T-cell (primary cell): ENCODE measurements at regions not wholly inside any gene's neighbourhood (a gene's known extent, or its start where the extent isn't known, plus 50 kb on each side); places are given as distances from the start of the nearest gene placed in this dataset.

Experiments used
- ATAC-seq, 4 experiments: fragments of 200-7000 bp in 3 of 4; fragments of 150-1000 bp in 1 of 4; cut with Tn5 transposase; replicated peaks in 1 of 4; 1 replicate in 3 of 4; 2 replicates in 1 of 4; pipeline ENCODE4 v1.10.0; 2021; ENCODE audit warnings: moderate library complexity in 3 of 4, mild to moderate bottlenecking in 2 of 4, moderate number of reproducible peaks in 1 of 4
- CTCF ChIA-PET, 2 donors: fragments of 300-600 bp; sonication (Branson Sonifier 250); formaldehyde crosslinking; loops; one replicate each; lab custom pipeline; 2022; ENCODE audit warnings: antibody characterized with exemption in 2 of 2; lab: Charles Lee
- POLR2A ChIA-PET, 2 donors: fragments of 300-600 bp; sonication (Branson Sonifier 250); formaldehyde crosslinking; loops; one replicate each; lab custom pipeline; 2022; ENCODE audit warnings: antibody characterized with exemption in 2 of 2; lab: Charles Lee
- DNase-seq, 35 experiments: peaks; one replicate each; pipeline versions ENCODE4 v3.0.0 to v3.0.0-alpha.2; 2013 to 2023
- H3K27ac ChIP-seq: one replicate; pipeline ENCODE4 v1.5.1; 2013; ENCODE audit warnings: low read length
- H3K27me3 ChIP-seq, 2 experiments: replicated peaks in 1 of 2; 1 replicate in 1 of 2; 2 replicates in 1 of 2; pipeline versions ENCODE4 v1.6.1 to v1.7.0; 2013; ENCODE audit warnings: low read length in 1 of 2, mixed read lengths in 1 of 2; ENCODE audit not compliant: control insufficient read depth in 2 of 2, insufficient read depth in 2 of 2; ENCODE audit errors: extremely low read depth in 1 of 2
- H3K36me3 ChIP-seq, 2 donors: 1 replicate in 1 of 2; 2 replicates in 1 of 2; pipeline versions ENCODE4 v1.6.1 to v1.7.0; 2013; ENCODE audit warnings: low read length in 1 of 2; ENCODE audit not compliant: control insufficient read depth in 2 of 2, insufficient read depth in 1 of 2; ENCODE audit errors: extremely low read depth in 1 of 2
- H3K4me1 ChIP-seq, 2 experiments: 1 replicate in 1 of 2; 2 replicates in 1 of 2; pipeline versions ENCODE4 v1.6.1 to v1.7.0; 2013; ENCODE audit warnings: low read length in 2 of 2, mixed read lengths in 1 of 2; ENCODE audit not compliant: insufficient read depth in 2 of 2, control insufficient read depth in 1 of 2; ENCODE audit errors: extremely low read depth in 1 of 2
- H3K4me3 ChIP-seq, 2 donors: 1 replicate in 1 of 2; 2 replicates in 1 of 2; pipeline versions ENCODE4 v1.5.1 to v1.7.0; 2013; ENCODE audit warnings: mild to moderate bottlenecking in 2 of 2, low read length in 1 of 2, moderate library complexity in 1 of 2; ENCODE audit not compliant: control insufficient read depth in 1 of 2; ENCODE audit errors: extremely low read depth in 1 of 2
- H3K9me3 ChIP-seq: 2 replicates; pipeline ENCODE4 v1.7.0; 2013
- H3K27ac Mint-ChIP-seq, 2 donors: one replicate each; pipeline ENCODE4 v1.8.0; 2020 to 2021; ENCODE audit warnings: mild to moderate bottlenecking in 2 of 2, mixed read lengths in 2 of 2
- H3K27me3 Mint-ChIP-seq, 2 donors: one replicate each; pipeline ENCODE4 v1.8.0; 2021 to 2022; ENCODE audit warnings: mixed read lengths in 2 of 2
- H3K36me3 Mint-ChIP-seq: one replicate; pipeline ENCODE4 v1.8.0; 2021; ENCODE audit warnings: mixed read lengths
- H3K4me1 Mint-ChIP-seq, 3 donors: one replicate each; pipeline ENCODE4 v1.8.0; 2020 to 2022; ENCODE audit warnings: mixed read lengths in 3 of 3, mild to moderate bottlenecking in 1 of 3
- H3K4me3 Mint-ChIP-seq, 3 donors: one replicate each; pipeline ENCODE4 v1.8.0; 2020 to 2022; ENCODE audit warnings: mild to moderate bottlenecking in 3 of 3, mixed read lengths in 3 of 3, moderate library complexity in 3 of 3
- H3K9me3 Mint-ChIP-seq, 3 donors: one replicate each; pipeline ENCODE4 v1.8.0; 2020 to 2022; ENCODE audit warnings: mixed read lengths in 3 of 3
- WGBS: methylation state at CpG from one replicate; pipeline ENCODE4 v1.1.5; 2013; ENCODE audit warnings: missing lambda C conversion rate; ENCODE audit not compliant: insufficient coverage; 5-methylcytosine and 5-hydroxymethylcytosine counted together

DNA sequence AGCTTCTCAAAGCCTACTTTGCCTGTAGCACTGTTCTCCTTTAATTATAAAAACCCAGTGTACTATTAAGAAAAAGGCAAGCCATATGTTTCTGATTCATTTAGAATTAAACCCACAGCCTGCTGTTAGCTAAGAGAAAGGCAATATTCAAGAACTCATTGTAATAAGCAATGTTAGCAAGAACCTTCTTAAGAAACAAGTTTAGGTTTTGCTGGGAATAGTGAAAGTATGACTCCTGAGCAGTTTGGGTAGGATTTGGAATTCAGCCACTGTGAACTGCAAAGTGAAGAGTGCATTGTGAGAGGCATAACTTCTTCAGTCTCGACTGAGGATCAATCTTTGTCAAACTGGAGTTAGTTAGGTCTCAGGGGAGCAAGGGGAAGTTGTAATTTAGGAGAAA lies 206.5 kb upstream of the NT5C1B start:
- POLR2A ChIA-PET = no interaction called here

DNA sequence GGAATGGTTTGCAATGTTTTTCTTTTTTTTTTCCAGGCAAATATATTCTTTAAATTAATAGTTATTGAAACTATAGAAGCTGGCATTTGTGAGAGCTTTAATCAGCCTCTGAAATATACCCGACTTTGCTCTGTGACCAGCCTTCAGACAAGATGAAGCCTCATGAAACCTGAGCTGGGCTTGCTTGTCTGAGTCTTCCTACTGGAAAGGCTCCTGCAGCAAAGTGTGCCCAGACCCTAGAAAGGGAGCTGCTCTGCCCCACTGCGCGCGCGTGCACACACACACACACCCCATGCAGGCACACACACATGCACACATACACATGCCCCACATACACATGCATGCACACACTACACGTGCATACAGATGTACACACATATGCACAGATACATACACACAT lies 203.3 kb upstream of the NT5C1B start:
- Mint-ChIP-seq H3K27ac (no peak overlapping the region), H3K36me3 (peaks cover 22% of the 10 kb centered on the region), H3K9me3 (peaks cover 0 to 3% (median 0%) of the 10 kb centered on the region in 3 donors), H3K4me1 (no peaks in the 10 kb centered on the region), H3K27me3 (no peaks in the 10 kb centered on the region), H3K4me3 (no peak overlapping the region)
- no peak for ATAC-seq
- Histone ChIP-seq H3K36me3 (no peaks in the 10 kb centered on the region), H3K9me3 (no peaks in the 10 kb centered on the region), H3K4me1 (no peaks in the 10 kb centered on the region), H3K27ac (no peak overlapping the region), H3K4me3 (no peak overlapping the region), H3K27me3 (no peaks in the 10 kb centered on the region)
- POLR2A ChIA-PET = no interaction called here
- WGBS = 95% methylated on average over 5 of the region's 6 CpGs
- CTCF ChIA-PET = no interaction called here
- no peak for DNase-seq

More for the DNA sequence above, 206.5 kb upstream of the NT5C1B start:
- Histone ChIP-seq H3K4me1 (no peaks in the 10 kb centered on the region), H3K27ac (no peak overlapping the region), H3K27me3 (no peaks in the 10 kb centered on the region), H3K4me3 (no peak overlapping the region), H3K36me3 (no peaks in the 10 kb centered on the region), H3K9me3 (no peaks in the 10 kb centered on the region)
- 14% methylated on average over 1 of the region's 1 CpG for WGBS
- no peak for ATAC-seq
- peaks cover 24% of the 10 kb centered on the region for H3K36me3 Mint-ChIP-seq
- H3K27ac Mint-ChIP-seq = no peak overlapping the region
- no peak for DNase-seq
- H3K27me3 Mint-ChIP-seq = no peaks in the 10 kb centered on the region
- H3K4me3 Mint-ChIP-seq = no peak overlapping the region
- H3K4me1 Mint-ChIP-seq = no peaks in the 10 kb centered on the region
- CTCF ChIA-PET = no interaction called here
- peaks cover 0 to 3% (median 0%) of the 10 kb centered on the region in 3 donors for H3K9me3 Mint-ChIP-seq

- Mint-ChIP-seq H3K27ac (no peak overlapping the region), H3K4me1 (no peaks in the 10 kb centered on the region), H3K27me3 (no peaks in the 10 kb centered on the region), H3K9me3 (peaks cover 0 to 3% (median 0%) of the 10 kb centered on the region in 3 donors), H3K36me3 (peaks cover 26% of the 10 kb centered on the region), H3K4me3 (no peak overlapping the region)
- POLR2A ChIA-PET = no interaction called here
- CTCF ChIA-PET = no interaction called here
- no peaks in the 10 kb centered on the region for H3K27me3 ChIP-seq
- H3K27ac ChIP-seq = no peak overlapping the region
- H3K4me1 ChIP-seq = no peaks in the 10 kb centered on the region
- WGBS = 71% methylated on average over 2 of the region's 3 CpGs
- DNase-seq = no peak
- H3K9me3 ChIP-seq = no peaks in the 10 kb centered on the region
- ATAC-seq = no peak
- no peak overlapping the region for H3K4me3 ChIP-seq
- no peaks in the 10 kb centered on the region for H3K36me3 ChIP-seq
Measured at GRCh38 chr2:18792226-18792629, 202.9 kb upstream of the NT5C1B start.

DNA sequence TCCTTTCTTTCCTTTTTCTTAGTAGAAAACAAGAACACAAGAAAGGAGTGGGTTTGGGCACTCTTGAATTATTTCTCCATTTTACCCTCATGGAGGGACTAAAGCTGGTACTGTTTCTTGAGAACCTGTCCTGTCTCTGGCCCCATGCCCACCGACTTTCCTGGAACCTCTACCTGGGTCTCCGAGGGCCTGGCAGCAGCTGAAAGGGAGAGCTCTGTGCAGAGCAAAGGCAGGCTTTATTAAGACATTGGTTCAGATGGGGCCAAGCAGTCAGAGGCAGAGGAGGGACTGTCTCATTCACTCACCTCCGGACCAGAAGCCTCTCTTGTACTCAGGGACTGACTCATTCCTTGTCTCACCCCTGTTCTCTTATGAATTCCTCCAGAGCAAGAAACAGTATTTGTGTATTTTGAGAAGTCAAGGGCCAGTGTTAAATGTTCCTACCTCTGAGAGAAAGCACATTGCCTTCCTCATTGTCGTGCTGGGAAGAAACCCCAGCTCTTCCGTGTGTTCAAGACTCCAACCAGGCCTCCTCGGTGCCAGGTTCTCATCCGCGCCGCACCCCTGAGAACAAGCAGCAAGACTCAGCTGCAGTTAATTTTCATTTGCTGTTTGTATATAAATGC lies 201.9 kb upstream of the NT5C1B start:
- H3K4me1 ChIP-seq = no peaks in the 10 kb centered on the region
- Mint-ChIP-seq H3K4me3 (no peak overlapping the region), H3K9me3 (peaks cover 0 to 3% (median 0%) of the 10 kb centered on the region in 3 donors), H3K36me3 (peaks cover 28% of the 10 kb centered on the region), H3K4me1 (no peaks in the 10 kb centered on the region), H3K27ac (no peak overlapping the region), H3K27me3 (no peaks in the 10 kb centered on the region)
- no peak for ATAC-seq
- no peak overlapping the region for H3K4me3 ChIP-seq
- WGBS = 73% methylated on average over 4 of the region's 9 CpGs
- H3K36me3 ChIP-seq = no peaks in the 10 kb centered on the region
- H3K27ac ChIP-seq = no peak overlapping the region
- H3K27me3 ChIP-seq = no peaks in the 10 kb centered on the region
- no peaks in the 10 kb centered on the region for H3K9me3 ChIP-seq
- POLR2A ChIA-PET = no interaction called here
- DNase-seq = no peak
- CTCF ChIA-PET = no interaction called here

DNA sequence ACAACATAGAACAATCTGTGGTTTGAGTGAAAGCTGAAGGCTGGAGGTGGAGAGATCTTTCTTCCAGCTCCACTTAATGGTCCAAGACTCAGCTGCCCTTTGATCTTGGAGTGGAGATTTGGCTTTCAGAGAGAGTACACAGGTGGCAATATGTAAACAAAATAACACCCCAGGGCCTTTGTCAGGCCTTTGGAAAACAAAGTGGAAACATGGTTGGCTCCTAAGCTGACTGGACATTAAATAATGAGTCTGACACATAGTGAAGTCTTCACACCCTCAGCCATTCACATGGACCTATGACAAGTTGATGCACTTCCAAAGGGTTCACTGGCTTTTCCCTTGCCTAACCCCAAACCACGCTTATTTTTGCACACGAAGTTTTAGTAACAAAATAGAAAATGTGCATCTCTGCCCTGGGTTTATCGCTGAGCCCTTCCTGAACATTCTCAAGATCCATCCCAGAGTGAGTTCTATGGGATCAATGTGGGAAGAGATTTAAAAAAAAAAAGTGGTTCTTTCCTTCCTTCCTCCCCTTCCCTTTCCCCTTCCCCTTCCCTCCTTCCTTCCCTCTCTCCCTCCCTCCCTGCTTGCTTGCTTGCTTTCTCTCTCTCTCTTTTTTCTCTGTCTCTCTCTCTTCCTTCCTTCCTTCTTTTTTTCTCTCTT lies 201.3 kb upstream of the NT5C1B start:
- H3K27ac Mint-ChIP-seq = no peak overlapping the region
- H3K9me3 ChIP-seq = no peaks in the 10 kb centered on the region
- H3K27me3 Mint-ChIP-seq = no peaks in the 10 kb centered on the region
- H3K4me1 ChIP-seq = no peaks in the 10 kb centered on the region
- H3K27ac ChIP-seq = no peak overlapping the region
- H3K4me3 ChIP-seq = no peak overlapping the region
- H3K36me3 ChIP-seq = no peaks in the 10 kb centered on the region
- peaks cover 28% of the 10 kb centered on the region for H3K36me3 Mint-ChIP-seq
- DNase-seq = no peak
- H3K27me3 ChIP-seq = no peaks in the 10 kb centered on the region
- CTCF ChIA-PET = no interaction called here
- no peak for ATAC-seq
- no CpG with 5 or more reads among the region's 3 CpGs for WGBS
- H3K9me3 Mint-ChIP-seq = peaks cover 0 to 3% (median 0%) of the 10 kb centered on the region in 3 donors
- POLR2A ChIA-PET = no interaction called here
- no peak overlapping the region for H3K4me3 Mint-ChIP-seq
- no peaks in the 10 kb centered on the region for H3K4me1 Mint-ChIP-seq

DNA sequence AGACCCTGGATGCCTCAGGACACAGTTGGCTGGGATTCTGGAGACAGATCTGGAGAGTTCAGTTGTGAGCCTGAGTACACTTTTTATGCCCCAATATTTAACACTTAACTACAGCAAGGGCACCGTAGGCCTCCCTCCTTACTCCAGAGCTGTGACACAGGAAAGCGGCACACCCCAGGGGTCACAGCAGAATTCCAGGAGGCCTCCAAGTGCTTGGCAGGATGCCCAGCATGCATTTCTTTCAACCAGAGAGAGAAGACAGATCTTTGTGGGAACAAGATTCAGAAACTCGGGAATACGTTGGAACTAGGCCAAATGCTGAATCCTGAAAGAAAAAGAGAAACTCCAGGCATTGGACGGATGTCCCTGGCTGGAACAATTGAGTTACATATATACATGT lies 199.2 kb upstream of the NT5C1B start:
- peaks cover 38% of the 10 kb centered on the region for H3K36me3 Mint-ChIP-seq
- ChIA-PET CTCF (no interaction called here), POLR2A (no interaction called here)
- H3K4me1 ChIP-seq = no peaks in the 10 kb centered on the region
- H3K27me3 Mint-ChIP-seq = no peaks in the 10 kb centered on the region
- WGBS = no CpG with 5 or more reads among the region's 5 CpGs
- no peaks in the 10 kb centered on the region for H3K9me3 ChIP-seq
- no peak overlapping the region for H3K27ac ChIP-seq
- no peaks in the 10 kb centered on the region for H3K36me3 ChIP-seq
- H3K4me1 Mint-ChIP-seq = no peaks in the 10 kb centered on the region
- no peak for DNase-seq
- H3K27ac Mint-ChIP-seq = no peak overlapping the region
- H3K4me3 ChIP-seq = no peak overlapping the region
- H3K27me3 ChIP-seq = no peaks in the 10 kb centered on the region
- no peak overlapping the region for H3K4me3 Mint-ChIP-seq
- peaks cover 0 to 6% (median 5%) of the 10 kb centered on the region in 3 donors for H3K9me3 Mint-ChIP-seq
- no peak for ATAC-seq
